HepG2 (cell line): ENCODE measurements at regions not wholly inside any gene's neighbourhood (a gene's known extent, or its start where the extent isn't known, plus 50 kb on each side); places are given as distances from the start of the nearest gene placed in this dataset.

Source experiments
- ATAC-seq: fragments of 200-7000 bp; cut with Tn5 transposase; 3 replicates; pipeline ENCODE4 v1.9.1; 2020; ENCODE audit warnings: mild to moderate bottlenecking, moderate library complexity
- BruUV-seq: library from RNA; stranded (reverse); fragments of 400-500 nt; replicated peaks from 2 replicates; lab custom pipeline; 2021; lab: Mats Ljungman, UMichigan
- CTCF ChIA-PET: fragments of 300-600 bp; formaldehyde crosslinking; extraction: SDS; loops from one replicate; lab custom pipeline; 2021; ENCODE audit warnings: low total read pairs, inconsistent platforms, low intra/inter-chr PET ratio; lab: Yijun Ruan, JAX
- POLR2A ChIA-PET: fragments of 350-600 bp; sonication (Branson Sonifier 250); formaldehyde crosslinking; loops from one replicate; lab custom pipeline; 2020; ENCODE audit warnings: antibody characterized with exemption, inconsistent platforms; lab: Yijun Ruan, JAX
- DNase-seq: peaks from one replicate; pipeline ENCODE4 v3.0.0-alpha.2; 2015; ENCODE audit warnings: low spot score
- FAIRE-seq: peaks from 3 replicates; lab custom pipeline; 2011; peaks lifted over from hg19 to GRCh38; lab: Jason Lieb, UNC
- H2AFZ ChIP-seq: one replicate; pipeline ENCODE4 v1.6.1; 2011; ENCODE audit warnings: low read length, inconsistent platforms
- H3K27ac ChIP-seq: fragments of 300-600 bp; 3 replicates; pipeline ENCODE4 v1.8.0; 2011; ENCODE audit warnings: mixed run types, mild to moderate bottlenecking, mixed read lengths, low read length, inconsistent platforms; ENCODE audit not compliant: insufficient read depth; ENCODE audit errors: extremely low read length
- H3K27me3 ChIP-seq, 2 experiments: fragments of 200-600 bp in 1 of 2; 2 replicates in 1 of 2; 3 replicates in 1 of 2; pipeline versions ENCODE4 v1.6.0 to v1.8.0; 2011; ENCODE audit warnings: low read length in 2 of 2, mild to moderate bottlenecking in 2 of 2, moderate library complexity in 2 of 2, inconsistent platforms in 1 of 2; ENCODE audit not compliant: insufficient read depth in 2 of 2, control insufficient read depth in 1 of 2
- H3K36me3 ChIP-seq, 2 experiments: fragments of 200-600 bp in 1 of 2; replicated peaks in 1 of 2; 2 replicates in 1 of 2; 3 replicates in 1 of 2; pipeline versions ENCODE4 v1.5.1 to v1.8.0; 2011; ENCODE audit warnings: low read length in 2 of 2, inconsistent platforms in 1 of 2; ENCODE audit not compliant: insufficient read depth in 2 of 2, control insufficient read depth in 1 of 2
- H3K4me1 ChIP-seq: 2 replicates; pipeline ENCODE4 v1.5.1; 2012; ENCODE audit warnings: low read length, inconsistent platforms; ENCODE audit not compliant: insufficient read depth
- H3K4me2 ChIP-seq: 2 replicates; pipeline ENCODE4 v1.6.0; 2011; ENCODE audit warnings: low read depth, low read length, inconsistent platforms
- H3K4me3 ChIP-seq, 3 experiments: fragments of 200-600 bp in 1 of 3; sonication (generic), shearing (Covaris generic) in 1 of 3; replicated peaks in 1 of 3; 2 replicates each; pipeline ENCODE4 v1.5.1; 2011 to 2016; ENCODE audit warnings: low read length in 3 of 3, inconsistent platforms in 2 of 3, low read depth in 2 of 3, mild to moderate bottlenecking in 2 of 3, control low read depth in 1 of 3, mixed read lengths in 1 of 3; ENCODE audit not compliant: insufficient read depth in 1 of 3
- H3K79me2 ChIP-seq: one replicate; pipeline ENCODE4 v1.6.1; 2011; ENCODE audit warnings: low read length, inconsistent platforms; ENCODE audit not compliant: insufficient read depth
- H3K9ac ChIP-seq: 2 replicates; pipeline ENCODE4 v1.6.0; 2011; ENCODE audit warnings: mild to moderate bottlenecking, low read depth, low read length, inconsistent platforms; ENCODE audit not compliant: insufficient read depth
- H3K9me3 ChIP-seq: 2 replicates; pipeline ENCODE4 v1.5.1; 2012; ENCODE audit warnings: mild to moderate bottlenecking, low read length
- H4K20me1 ChIP-seq: 2 replicates; pipeline ENCODE4 v1.6.0; 2011; ENCODE audit warnings: inconsistent platforms, mild to moderate bottlenecking, low read length, moderate library complexity; ENCODE audit not compliant: insufficient read depth
- ETV5 ChIP-seq: IDR thresholded peaks from 2 replicates; pipeline ENCODE4 v1.6.1; 2018; ENCODE audit warnings: missing biosample characterization, missing genetic modification reagents, inconsistent platforms, borderline replicate concordance
- KLF15 ChIP-seq: sonication (generic); formaldehyde crosslinking; IDR thresholded peaks from 2 replicates; pipeline ENCODE4 v1.8.1; 2023; ENCODE audit warnings: borderline replicate concordance, mild to moderate bottlenecking, inconsistent platforms, missing genetic modification reagents, mixed read lengths
- RARG ChIP-seq: sonication (generic); formaldehyde crosslinking; IDR thresholded peaks from 2 replicates; pipeline ENCODE4 v1.4.0; 2020; ENCODE audit warnings: low read depth, mild to moderate bottlenecking, missing genetic modification reagents
- REXO4 ChIP-seq: sonication (generic); formaldehyde crosslinking; IDR thresholded peaks from 2 replicates; pipeline ENCODE4 v1.8.0; 2022; ENCODE audit warnings: missing genetic modification reagents, mild to moderate bottlenecking, borderline replicate concordance
- SNAI1 ChIP-seq: sonication (generic); formaldehyde crosslinking; IDR thresholded peaks from 2 replicates; pipeline ENCODE4 v1.5.0; 2020; ENCODE audit warnings: mild to moderate bottlenecking, missing genetic modification reagents, borderline replicate concordance
- SOX6 ChIP-seq, 2 experiments: fragments of 450-650 bp in 1 of 2; sonication (generic) in 1 of 2; formaldehyde crosslinking in 1 of 2; IDR thresholded peaks; 2 replicates each; pipeline versions ENCODE4 v1.4.0 to v1.6.1; 2017 to 2020; ENCODE audit warnings: antibody characterized with exemption in 1 of 2, mild to moderate bottlenecking in 1 of 2, missing genetic modification reagents in 1 of 2
- TEAD2 ChIP-seq: sonication (generic); formaldehyde crosslinking; IDR thresholded peaks from 2 replicates; pipeline ENCODE4 v1.9.0; 2021; ENCODE audit warnings: missing genetic modification reagents
- ZFYVE20 ChIP-seq: sonication (generic); formaldehyde crosslinking; IDR thresholded peaks from 2 replicates; pipeline ENCODE4 v1.8.0; 2023; ENCODE audit warnings: low read depth, mild to moderate bottlenecking, moderate library complexity, missing genetic modification reagents, borderline replicate concordance
- WGBS: methylation state at CpG from one replicate; pipeline ENCODE4 v1.1.6; 2017; ENCODE audit warnings: low lambda C conversion rate; 5-methylcytosine and 5-hydroxymethylcytosine counted together
- in situ Hi-C: cut with HindIII; loops from 2 replicates; pipeline ENCODE4 v1.10.0; 2017; ENCODE audit warnings: low pct_unique_long_range_greater_than_20kb; ENCODE audit not compliant: extremely low pct_ligation_motif_present
- intact Hi-C: fragments of 100-400 bp; cut with micrococcal nuclease; formaldehyde crosslinking; loops from one replicate; pipeline ENCODE4 v1.10.0; 2022; ENCODE audit not compliant: unreplicated experiment
- TF ChIP-seq, protein P1 (sequence below): sonication (generic); formaldehyde crosslinking; IDR thresholded peaks from 2 replicates; pipeline ENCODE4 v1.4.0; 2020; ENCODE audit warnings: missing genetic modification reagents
- TF ChIP-seq, protein P2 (sequence below): IDR thresholded peaks from 2 replicates; pipeline ENCODE4 v1.6.1; 2016; ENCODE audit warnings: mild to moderate bottlenecking, missing biosample characterization, missing genetic modification reagents

DNA sequence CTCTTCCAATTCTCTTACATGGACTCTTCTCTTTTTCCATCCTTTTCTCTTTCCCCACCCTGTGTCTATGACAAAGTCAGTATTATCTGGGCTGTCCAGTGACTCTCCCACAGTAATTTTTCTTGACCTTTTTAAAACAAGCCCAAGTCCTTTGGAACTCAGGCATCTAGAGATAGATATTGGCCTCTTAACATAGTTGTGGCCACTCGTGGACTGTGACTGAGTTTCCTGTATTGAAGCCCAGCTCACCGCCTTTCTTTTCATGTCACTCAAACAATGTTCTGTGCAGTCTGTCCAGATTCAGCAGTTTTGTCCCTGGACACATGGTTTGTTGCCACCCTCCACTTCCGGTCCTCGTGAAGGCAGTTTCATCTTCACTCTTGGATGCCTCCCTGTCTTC, 110.9 kb upstream of the CDC14C start:
- Histone ChIP-seq H3K4me3 (no peak overlapping the region), H3K4me2 (no peak overlapping the region), H3K27me3 (no peaks in the 10 kb centered on the region), H3K9ac (no peak overlapping the region), H2AFZ (no peak overlapping the region), H3K27ac (no peak overlapping the region), H3K79me2 (no peaks in the 10 kb centered on the region), H4K20me1 (no peaks in the 10 kb centered on the region), H3K36me3 (no peaks in the 10 kb centered on the region), H3K4me1 (no peaks in the 10 kb centered on the region), H3K9me3 (no peaks in the 10 kb centered on the region)
- DNase-seq (no peak), FAIRE-seq (no peak), ATAC-seq (no peak)
- CTCF ChIA-PET, result no interaction called here
- no TSS peak for BruUV-seq
- no peak for TF ChIP-seq SOX6 (IDR thresholded peaks at IDR 0.05)
- TF ChIP-seq SOX6 (CRISPR knock-in tag; IDR thresholded peaks at IDR 0.05), result no peak
- TF ChIP-seq ETV5, result no peak
- TF ChIP-seq, protein P1, sequence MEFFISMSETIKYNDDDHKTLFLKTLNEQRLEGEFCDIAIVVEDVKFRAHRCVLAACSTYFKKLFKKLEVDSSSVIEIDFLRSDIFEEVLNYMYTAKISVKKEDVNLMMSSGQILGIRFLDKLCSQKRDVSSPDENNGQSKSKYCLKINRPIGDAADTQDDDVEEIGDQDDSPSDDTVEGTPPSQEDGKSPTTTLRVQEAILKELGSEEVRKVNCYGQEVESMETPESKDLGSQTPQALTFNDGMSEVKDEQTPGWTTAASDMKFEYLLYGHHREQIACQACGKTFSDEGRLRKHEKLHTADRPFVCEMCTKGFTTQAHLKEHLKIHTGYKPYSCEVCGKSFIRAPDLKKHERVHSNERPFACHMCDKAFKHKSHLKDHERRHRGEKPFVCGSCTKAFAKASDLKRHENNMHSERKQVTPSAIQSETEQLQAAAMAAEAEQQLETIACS (CRISPR knock-in tag), result no peak
- no peak for TF ChIP-seq REXO4 (CRISPR knock-in tag)
- TF ChIP-seq, protein P2, sequence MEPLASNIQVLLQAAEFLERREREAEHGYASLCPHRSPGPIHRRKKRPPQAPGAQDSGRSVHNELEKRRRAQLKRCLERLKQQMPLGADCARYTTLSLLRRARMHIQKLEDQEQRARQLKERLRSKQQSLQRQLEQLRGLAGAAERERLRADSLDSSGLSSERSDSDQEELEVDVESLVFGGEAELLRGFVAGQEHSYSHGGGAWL (CRISPR knock-in tag), result no peak
- TF ChIP-seq RARG (CRISPR knock-in tag), result no peak
- TF ChIP-seq KLF15, result no peak
- no peak for TF ChIP-seq TEAD2
- TF ChIP-seq SNAI1 (CRISPR knock-in tag), result no peak
- no peak for TF ChIP-seq ZFYVE20
- 0% methylated on average over 4 of the region's 4 CpGs for WGBS
- POLR2A ChIA-PET, result no interaction called here
- intact Hi-C loops, result no loop called here
- in situ Hi-C loops, result no loop called here
